ENCODE measurements at regions not wholly inside any gene's neighbourhood (a gene's known extent, or its start where the extent isn't known, plus 50 kb on each side); places are given as distances from the start of the nearest gene placed in this dataset.

- no peak for DNase-seq
These were observed 143.4 kb upstream of the SIX2 start for GRCh38 chr2:45152691-45153090.

GRCh38 chr2:45145073-45145899, 136.0 kb upstream of the SIX2 start:
- no peaks in the 10 kb centered on the region for H3K9me3 ChIP-seq
- TF ChIP-seq CTCF (IDR thresholded peaks at IDR 0.05) = no peak
- no peaks in the 10 kb centered on the region for H3K27me3 ChIP-seq
- WGBS, 3 donors = 57 to 71% (median 63%) methylated on average over 14 of the region's 14 CpGs
- H3K27ac ChIP-seq = no peak overlapping the region
- H3K4me3 ChIP-seq = no peak overlapping the region
- DNase-seq = no peak
- H3K36me3 ChIP-seq = no peaks in the 10 kb centered on the region
- intact Hi-C loops (cut with DNase I) = no loop called here
- H3K4me1 ChIP-seq (ENCODE audit: insufficient read depth) = no peaks in the 10 kb centered on the region

More at GRCh38 chr2:45152691-45153090, 143.4 kb upstream of the SIX2 start:
- Histone ChIP-seq H3K27ac (no peak overlapping the region), H3K9me3 (no peaks in the 10 kb centered on the region), H3K36me3 (no peaks in the 10 kb centered on the region), H3K27me3 (no peaks in the 10 kb centered on the region), H3K4me1 (ENCODE audit: insufficient read depth) (no peaks in the 10 kb centered on the region), H3K4me3 (no peak overlapping the region)
- intact Hi-C loops (cut with DNase I) = no loop called here
- TF ChIP-seq EP300 (IDR thresholded peaks at IDR 0.05) (no peak), POLR2A (IDR thresholded peaks at IDR 0.05) (no peak), CTCF (IDR thresholded peaks at IDR 0.05) (no peak)
- WGBS, 3 donors = 70 to 73% (median 73%) methylated on average over 9 of the region's 9 CpGs

- intact Hi-C loops (cut with DNase I) = no loop called here
- no peaks in the 10 kb centered on the region for H3K36me3 ChIP-seq
- TF ChIP-seq EP300 (IDR thresholded peaks at IDR 0.05) (no peak), POLR2A (IDR thresholded peaks at IDR 0.05) (no peak), CTCF (IDR thresholded peaks at IDR 0.05) (no peak)
- H3K4me1 ChIP-seq (ENCODE audit: insufficient read depth) = no peaks in the 10 kb centered on the region
- 88 to 95% (median 91%) methylated on average over 5 of the region's 5 CpGs for WGBS, 3 donors
- H3K27me3 ChIP-seq = no peaks in the 10 kb centered on the region
- no peak for DNase-seq
- H3K4me3 ChIP-seq = no peak overlapping the region
- no peaks in the 10 kb centered on the region for H3K9me3 ChIP-seq
- H3K27ac ChIP-seq = no peak overlapping the region
These were observed 132.9 kb upstream of the SIX2 start for GRCh38 chr2:45141883-45142866.

- WGBS, 3 donors = 88 to 92% (median 90%) methylated on average over 3 of the region's 3 CpGs
- H3K4me1 ChIP-seq (ENCODE audit: insufficient read depth) = no peaks in the 10 kb centered on the region
- H3K9me3 ChIP-seq = no peaks in the 10 kb centered on the region
- no peak overlapping the region for H3K4me3 ChIP-seq
- H3K27ac ChIP-seq = no peak overlapping the region
- no peaks in the 10 kb centered on the region for H3K27me3 ChIP-seq
- H3K36me3 ChIP-seq = no peaks in the 10 kb centered on the region
- DNase-seq = no peak
- TF ChIP-seq EP300 (IDR thresholded peaks at IDR 0.05) (no peak), POLR2A (IDR thresholded peaks at IDR 0.05) (no peak), CTCF (IDR thresholded peaks at IDR 0.05) (no peak)
- intact Hi-C loops (cut with DNase I) = no loop called here
These were observed 131.4 kb upstream of the SIX2 start for GRCh38 chr2:45140675-45141074.

Data from ovary (tissue), 7 donors.